PC-9 (cell line): ENCODE measurements at regions not wholly inside any gene's neighbourhood (a gene's known extent, or its start where the extent isn't known, plus 50 kb on each side); places are given as distances from the start of the nearest gene placed in this dataset.

Experiments
- BruUV-seq: library from RNA; stranded (reverse); fragments of 400-500 nt; replicated peaks from 2 replicates; lab custom pipeline; 2021; lab: Mats Ljungman, UMichigan
- CTCF ChIA-PET: fragments of 300-600 bp; sonication (Branson Sonifier 250); formaldehyde crosslinking; loops from one replicate; lab custom pipeline; 2022; ENCODE audit warnings: antibody characterized with exemption; lab: Charles Lee
- POLR2A ChIA-PET: fragments of 300-600 bp; sonication (Branson Sonifier 250); formaldehyde crosslinking; loops from one replicate; lab custom pipeline; 2022; ENCODE audit warnings: antibody characterized with exemption; ENCODE audit not compliant: unreplicated experiment; lab: Charles Lee
- DNase-seq, 2 experiments: peaks; one replicate each; pipeline versions ENCODE4 v3.0.0 to v3.0.0-alpha.2; 2015 to 2022; ENCODE audit warnings: mixed read lengths in 1 of 2
- H2AFZ ChIP-seq: fragments of 200-600 bp; sonication (generic); 2 replicates; pipeline ENCODE4 v1.8.1; 2017; ENCODE audit warnings: antibody characterized with exemption
- H3F3A ChIP-seq: fragments of 200-600 bp; sonication (generic); 2 replicates; pipeline ENCODE4 v1.8.1; 2017; ENCODE audit warnings: antibody characterized with exemption, mild to moderate bottlenecking, low read depth; ENCODE audit not compliant: insufficient read depth
- H3K27ac ChIP-seq: fragments of 200-600 bp; sonication (generic); 2 replicates; pipeline ENCODE4 v1.6.1; 2016; ENCODE audit warnings: mixed run types
- H3K27me3 ChIP-seq: fragments of 200-600 bp; sonication (generic); 2 replicates; pipeline ENCODE4 v1.6.1; 2016; ENCODE audit warnings: low read depth, mixed run types; ENCODE audit not compliant: insufficient read depth
- H3K36me3 ChIP-seq: fragments of 200-600 bp; sonication (generic); 2 replicates; pipeline ENCODE4 v1.6.1; 2016; ENCODE audit warnings: low read depth, mixed run types
- H3K4me1 ChIP-seq: fragments of 200-600 bp; sonication (generic); replicated peaks from 2 replicates; pipeline ENCODE4 v1.6.1; 2016; ENCODE audit warnings: mixed run types; ENCODE audit not compliant: insufficient read depth
- H3K4me2 ChIP-seq: fragments of 200-600 bp; sonication (generic); 2 replicates; pipeline ENCODE4 v1.6.1; 2017; ENCODE audit warnings: mixed run types
- H3K4me3 ChIP-seq: fragments of 200-600 bp; sonication (generic); 2 replicates; pipeline ENCODE4 v1.6.1; 2016; ENCODE audit warnings: mixed run types
- H3K79me2 ChIP-seq: fragments of 200-600 bp; sonication (generic); 2 replicates; pipeline ENCODE4 v1.6.1; 2017; ENCODE audit warnings: low read depth, mixed run types
- H3K9me2 ChIP-seq: fragments of 200-600 bp; sonication (generic); 2 replicates; pipeline ENCODE4 v1.8.1; 2017; ENCODE audit warnings: mild to moderate bottlenecking; ENCODE audit not compliant: insufficient read depth
- H3K9me3 ChIP-seq: fragments of 200-600 bp; sonication (generic); 2 replicates; pipeline ENCODE4 v1.8.1; 2016; ENCODE audit warnings: low read depth; ENCODE audit not compliant: insufficient read depth
- H4K20me1 ChIP-seq: fragments of 200-600 bp; sonication (generic); 2 replicates; pipeline ENCODE4 v1.8.1; 2017; ENCODE audit not compliant: insufficient read depth
- EZH2 ChIP-seq: fragments of 200-600 bp; sonication (generic); IDR thresholded peaks from 2 replicates; pipeline ENCODE4 v1.8.0; 2017; ENCODE audit warnings: antibody characterized with exemption, low read depth
- intact Hi-C: fragments of 100-400 bp; cut with micrococcal nuclease; formaldehyde crosslinking; loops from one replicate; pipeline ENCODE4 v1.10.0; 2022; ENCODE audit not compliant: unreplicated experiment
- TF ChIP-seq, protein P1 (sequence below): fragments of 200-600 bp; sonication (generic); conservative IDR thresholded peaks from 2 replicates; pipeline ENCODE4 v1.6.1; 2017; ENCODE audit warnings: mixed run types, antibody characterized with exemption, mild to moderate bottlenecking, moderate library complexity

DNA sequence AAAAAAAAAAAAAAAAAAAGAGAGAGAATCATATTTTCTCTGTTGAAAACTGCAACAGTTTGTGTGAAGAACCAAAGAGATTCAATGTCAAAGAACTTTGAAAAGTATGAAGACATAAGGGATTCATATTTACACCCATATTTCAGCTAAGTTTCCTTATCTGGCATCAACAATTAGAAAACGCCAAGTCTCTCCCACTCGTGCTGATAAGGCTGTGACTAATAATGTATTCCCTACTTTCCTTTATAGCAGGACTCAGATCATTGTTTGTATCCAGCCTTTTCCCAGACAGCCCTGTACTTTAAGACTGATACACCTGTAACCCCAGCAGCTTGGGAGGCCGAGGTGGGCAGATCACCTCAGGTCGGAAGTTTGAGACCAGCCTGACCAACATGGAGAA, 54.1 kb upstream of the STK32A start:
- Histone ChIP-seq H3K36me3 (no peaks in the 10 kb centered on the region), H3K4me2 (no peak overlapping the region), H3K27ac (no peak overlapping the region), H3K9me3 (no peaks in the 10 kb centered on the region), H3K4me3 (no peak overlapping the region), H3K4me1 (no peaks in the 10 kb centered on the region), H4K20me1 (no peaks in the 10 kb centered on the region), H3F3A (no peaks in the 10 kb centered on the region), H2AFZ (no peak overlapping the region), H3K9me2 (no peaks in the 10 kb centered on the region), H3K27me3 (peaks cover 22% of the 10 kb centered on the region), H3K79me2 (no peaks in the 10 kb centered on the region)
- BruUV-seq, result no TSS peak
- POLR2A ChIA-PET, result no interaction called here
- CTCF ChIA-PET, result no interaction called here
- TF ChIP-seq, protein P1, sequence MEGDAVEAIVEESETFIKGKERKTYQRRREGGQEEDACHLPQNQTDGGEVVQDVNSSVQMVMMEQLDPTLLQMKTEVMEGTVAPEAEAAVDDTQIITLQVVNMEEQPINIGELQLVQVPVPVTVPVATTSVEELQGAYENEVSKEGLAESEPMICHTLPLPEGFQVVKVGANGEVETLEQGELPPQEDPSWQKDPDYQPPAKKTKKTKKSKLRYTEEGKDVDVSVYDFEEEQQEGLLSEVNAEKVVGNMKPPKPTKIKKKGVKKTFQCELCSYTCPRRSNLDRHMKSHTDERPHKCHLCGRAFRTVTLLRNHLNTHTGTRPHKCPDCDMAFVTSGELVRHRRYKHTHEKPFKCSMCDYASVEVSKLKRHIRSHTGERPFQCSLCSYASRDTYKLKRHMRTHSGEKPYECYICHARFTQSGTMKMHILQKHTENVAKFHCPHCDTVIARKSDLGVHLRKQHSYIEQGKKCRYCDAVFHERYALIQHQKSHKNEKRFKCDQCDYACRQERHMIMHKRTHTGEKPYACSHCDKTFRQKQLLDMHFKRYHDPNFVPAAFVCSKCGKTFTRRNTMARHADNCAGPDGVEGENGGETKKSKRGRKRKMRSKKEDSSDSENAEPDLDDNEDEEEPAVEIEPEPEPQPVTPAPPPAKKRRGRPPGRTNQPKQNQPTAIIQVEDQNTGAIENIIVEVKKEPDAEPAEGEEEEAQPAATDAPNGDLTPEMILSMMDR, result no peak
- no peak for TF ChIP-seq EZH2
- no peak for DNase-seq
- intact Hi-C loops, result no loop called here
